ENCODE measurements at regions not wholly inside any gene's neighbourhood (a gene's known extent, or its start where the extent isn't known, plus 50 kb on each side); places are given as distances from the start of the nearest gene placed in this dataset.

- Histone ChIP-seq H3K4me1 (no peaks in the 10 kb centered on the region), H3K4me2 (ENCODE audit: low read length) (no peak overlapping the region), H3K79me2 (no peaks in the 10 kb centered on the region), H3K36me3 (ENCODE audit: control insufficient read depth, insufficient read depth, low read length) (no peaks in the 10 kb centered on the region), H2AFZ (no peak overlapping the region), H3K27me3 (ENCODE audit: control insufficient read depth, insufficient read depth, low read length) (no peaks in the 10 kb centered on the region), H3K4me3 (ENCODE audit: low read depth, low read length) (no peak overlapping the region), H3K9ac (no peak overlapping the region), H3K9me3 (ENCODE audit: control insufficient read depth, low read length) (no peaks in the 10 kb centered on the region), H3K27ac (no peak overlapping the region)
- TF ChIP-seq CTCF (IDR thresholded peaks at IDR 0.05), result no peak
These were observed 78.0 kb upstream of the FBXL7 start for GRCh38 chr5:15421921-15422412.

GRCh38 chr5:15421381-15421780 lies 78.6 kb upstream of the FBXL7 start:
- H3K36me3 ChIP-seq (ENCODE audit: control insufficient read depth, insufficient read depth, low read length), result no peaks in the 10 kb centered on the region
- no peak overlapping the region for H2AFZ ChIP-seq
- no peak overlapping the region for H3K4me3 ChIP-seq (ENCODE audit: low read depth, low read length)
- H3K79me2 ChIP-seq, result no peaks in the 10 kb centered on the region
- no peak overlapping the region for H3K27ac ChIP-seq
- H3K4me1 ChIP-seq, result no peaks in the 10 kb centered on the region
- no peaks in the 10 kb centered on the region for H3K27me3 ChIP-seq (ENCODE audit: control insufficient read depth, insufficient read depth, low read length)
- no peak overlapping the region for H3K4me2 ChIP-seq (ENCODE audit: low read length)
- no peak for TF ChIP-seq CTCF (IDR thresholded peaks at IDR 0.05)
- H3K9me3 ChIP-seq (ENCODE audit: control insufficient read depth, low read length), result no peaks in the 10 kb centered on the region
- H3K9ac ChIP-seq, result no peak overlapping the region

GRCh38 chr5:15420201-15420600 lies 79.8 kb upstream of the FBXL7 start:
- Histone ChIP-seq H3K4me3 (ENCODE audit: low read depth, low read length) (no peak overlapping the region), H3K9me3 (ENCODE audit: control insufficient read depth, low read length) (no peaks in the 10 kb centered on the region), H3K4me1 (no peaks in the 10 kb centered on the region), H2AFZ (no peak overlapping the region), H3K27ac (no peak overlapping the region), H3K79me2 (no peaks in the 10 kb centered on the region), H3K4me2 (ENCODE audit: low read length) (no peak overlapping the region), H3K27me3 (ENCODE audit: control insufficient read depth, insufficient read depth, low read length) (no peaks in the 10 kb centered on the region), H3K9ac (no peak overlapping the region), H3K36me3 (ENCODE audit: control insufficient read depth, insufficient read depth, low read length) (no peaks in the 10 kb centered on the region)
- no peak for TF ChIP-seq CTCF (IDR thresholded peaks at IDR 0.05)

GRCh38 chr5:15417156-15417555 lies 82.8 kb upstream of the FBXL7 start:
- H3K4me1 ChIP-seq, result no peaks in the 10 kb centered on the region
- H3K9me3 ChIP-seq (ENCODE audit: control insufficient read depth, low read length), result no peaks in the 10 kb centered on the region
- no peak overlapping the region for H3K9ac ChIP-seq
- no peaks in the 10 kb centered on the region for H3K36me3 ChIP-seq (ENCODE audit: control insufficient read depth, insufficient read depth, low read length)
- no peaks in the 10 kb centered on the region for H3K27me3 ChIP-seq (ENCODE audit: control insufficient read depth, insufficient read depth, low read length)
- no peak overlapping the region for H3K27ac ChIP-seq
- H3K4me3 ChIP-seq (ENCODE audit: low read depth, low read length), result no peak overlapping the region
- no peak for TF ChIP-seq CTCF (IDR thresholded peaks at IDR 0.05)
- no peak overlapping the region for H3K4me2 ChIP-seq (ENCODE audit: low read length)
- no peak overlapping the region for H2AFZ ChIP-seq
- H3K79me2 ChIP-seq, result no peaks in the 10 kb centered on the region

GRCh38 chr5:15406478-15406877 lies 93.5 kb upstream of the FBXL7 start:
- Histone ChIP-seq H3K27me3 (ENCODE audit: control insufficient read depth, insufficient read depth, low read length) (no peaks in the 10 kb centered on the region), H3K4me3 (ENCODE audit: low read depth, low read length) (no peak overlapping the region), H3K36me3 (ENCODE audit: control insufficient read depth, insufficient read depth, low read length) (no peaks in the 10 kb centered on the region), H2AFZ (no peak overlapping the region), H3K4me1 (no peaks in the 10 kb centered on the region), H3K79me2 (no peaks in the 10 kb centered on the region), H3K4me2 (ENCODE audit: low read length) (no peak overlapping the region), H3K9me3 (ENCODE audit: control insufficient read depth, low read length) (no peaks in the 10 kb centered on the region), H3K9ac (no peak overlapping the region), H3K27ac (no peak overlapping the region)
- TF ChIP-seq CTCF (IDR thresholded peaks at IDR 0.05), result no peak
